ENCODE measurements at regions not wholly inside any gene's neighbourhood (a gene's known extent, or its start where the extent isn't known, plus 50 kb on each side); places are given as distances from the start of the nearest gene placed in this dataset.

GRCh38 chr16:82488460-82488859 is 138.3 kb upstream of the CDH13 start:
- DNase-seq = no peak

- DNase-seq = no peak
These were observed 145.3 kb upstream of the CDH13 start for GRCh38 chr16:82481455-82481854.

GRCh38 chr16:82476786-82477185 is 150.0 kb upstream of the CDH13 start:
- DNase-seq = peak; percentile 2

GRCh38 chr16:82470620-82471152 is 156.1 kb upstream of the CDH13 start:
- DNase-seq = no peak

GRCh38 chr16:82470016-82470415 is 156.8 kb upstream of the CDH13 start:
- no peak for DNase-seq

- peak; percentile 2 for DNase-seq
These were observed 162.6 kb upstream of the CDH13 start for GRCh38 chr16:82464187-82464586.

GRCh38 chr16:82460766-82461165 is 166.0 kb upstream of the CDH13 start:
- DNase-seq = no peak

- no peak for DNase-seq
These were observed 167.1 kb upstream of the CDH13 start for GRCh38 chr16:82459580-82460256.

GRCh38 chr16:82456683-82457082 is 170.1 kb upstream of the CDH13 start:
- DNase-seq = peak; percentile 76

- DNase-seq = no peak
These were observed 172.2 kb upstream of the CDH13 start for GRCh38 chr16:82454566-82454965.

GRCh38 chr16:82454152-82454551 is 172.6 kb upstream of the CDH13 start:
- DNase-seq = no peak

- no peak for DNase-seq
These were observed 174.6 kb upstream of the CDH13 start for GRCh38 chr16:82452004-82452756.

GRCh38 chr16:82451449-82451848 is 175.3 kb upstream of the CDH13 start:
- no peak for DNase-seq

- DNase-seq = no peak
These were observed 186.4 kb upstream of the CDH13 start for GRCh38 chr16:82440336-82440735.

GRCh38 chr16:82439678-82440293 is 187.0 kb upstream of the CDH13 start:
- peak; percentile 24 for DNase-seq

- DNase-seq = no peak
These were observed 193.7 kb upstream of the CDH13 start for GRCh38 chr16:82433042-82433441.

- no peak for DNase-seq
These were observed 194.5 kb upstream of the CDH13 start for GRCh38 chr16:82432261-82432660.

- DNase-seq = no peak
These were observed 201.1 kb upstream of the CDH13 start for GRCh38 chr16:82425661-82426060.

- no peak for DNase-seq
These were observed 204.9 kb upstream of the CDH13 start for GRCh38 chr16:82421851-82422250.

GRCh38 chr16:82419332-82419731 is 207.4 kb upstream of the CDH13 start:
- no peak for DNase-seq

- no peak for DNase-seq
These were observed 212.3 kb upstream of the CDH13 start for GRCh38 chr16:82414476-82414875.

GRCh38 chr16:82412770-82413169 is 214.0 kb upstream of the CDH13 start:
- no peak for DNase-seq

GRCh38 chr16:82405736-82406135 is 221.0 kb upstream of the CDH13 start:
- no peak for DNase-seq

Data from NCI-H82 (cell line).